Activated T-helper 2 cell treated with anti-CD3 and anti-CD28 coated beads, Interferon-gamma antibody, Interleukin-2, Interleukin-4, amounts not matched to agents 10 μg/mL and 5 μg/mL and 100 μg/mL, durations not matched to agents 14 hours and 24 hours and 36 hours (primary cell): ENCODE measurements at regions not wholly inside any gene's neighbourhood (a gene's known extent, or its start where the extent isn't known, plus 50 kb on each side); places are given as distances from the start of the nearest gene placed in this dataset.
"Not testable (repeated sequence)": the region's sequence is repeated elsewhere in the genome, so short reads cannot be mapped to it uniquely, and the experiment has no call there.

ENCODE experiments used
- DNase-seq: peaks from one replicate; pipeline ENCODE4 v3.0.0; 2021; ENCODE audit warnings: low spot score
- H3K27ac Mint-ChIP-seq: one replicate; pipeline ENCODE4 v1.8.0; 2021; ENCODE audit warnings: mixed read lengths
- H3K27me3 Mint-ChIP-seq: one replicate; pipeline ENCODE4 v1.8.0; 2021; ENCODE audit warnings: low read depth, mixed read lengths
- H3K36me3 Mint-ChIP-seq: one replicate; pipeline ENCODE4 v1.8.0; 2021; ENCODE audit warnings: low read depth, mixed read lengths
- H3K4me1 Mint-ChIP-seq: one replicate; pipeline ENCODE4 v1.8.0; 2021; ENCODE audit warnings: low read depth, mixed read lengths
- H3K4me3 Mint-ChIP-seq: one replicate; pipeline ENCODE4 v1.8.0; 2021; ENCODE audit warnings: low read depth, mild to moderate bottlenecking, moderate library complexity, mixed read lengths
- H3K9me3 Mint-ChIP-seq: one replicate; pipeline ENCODE4 v1.8.0; 2021; ENCODE audit warnings: mixed read lengths
- intact Hi-C: fragments of 100-400 bp; cut with micrococcal nuclease; formaldehyde crosslinking; loops from one replicate; pipeline ENCODE4 v1.15.1; 2023

- no peak overlapping the region for H3K4me3 Mint-ChIP-seq
- DNase-seq, result no peak
- H3K9me3 Mint-ChIP-seq, result no peaks in the 10 kb centered on the region
- H3K36me3 Mint-ChIP-seq, result no peaks in the 10 kb centered on the region
- H3K4me1 Mint-ChIP-seq, result no peaks in the 10 kb centered on the region
- intact Hi-C loops, result no loop called here
- H3K27ac Mint-ChIP-seq, result no peak overlapping the region
- no peaks in the 10 kb centered on the region for H3K27me3 Mint-ChIP-seq
These were observed 194.8 kb downstream of the KIT start for GRCh38 chr4:54852602-54853001.

- H3K36me3 Mint-ChIP-seq, result no peaks in the 10 kb centered on the region
- intact Hi-C loops, result no loop called here
- no peaks in the 10 kb centered on the region for H3K27me3 Mint-ChIP-seq
- H3K27ac Mint-ChIP-seq, result no peak overlapping the region
- DNase-seq, result no peak
- no peaks in the 10 kb centered on the region for H3K4me1 Mint-ChIP-seq
- H3K9me3 Mint-ChIP-seq, result no peaks in the 10 kb centered on the region
- H3K4me3 Mint-ChIP-seq, result no peak overlapping the region
These were observed 194.3 kb downstream of the KIT start for GRCh38 chr4:54852054-54852453.

- H3K27me3 Mint-ChIP-seq, result no peaks in the 10 kb centered on the region
- intact Hi-C loops, result no loop called here
- H3K9me3 Mint-ChIP-seq, result no peaks in the 10 kb centered on the region
- H3K4me3 Mint-ChIP-seq, result no peak overlapping the region
- H3K27ac Mint-ChIP-seq, result no peak overlapping the region
- peaks cover 2% of the 10 kb centered on the region for H3K4me1 Mint-ChIP-seq
- DNase-seq, result no peak
- no peaks in the 10 kb centered on the region for H3K36me3 Mint-ChIP-seq
These were observed 187.2 kb downstream of the KIT start for GRCh38 chr4:54844911-54845310.

GRCh38 chr4:54843946-54844345 lies 186.2 kb downstream of the KIT start:
- Mint-ChIP-seq H3K4me3 (no peak overlapping the region), H3K4me1 (peaks cover 2% of the 10 kb centered on the region), H3K36me3 (no peaks in the 10 kb centered on the region), H3K9me3 (no peaks in the 10 kb centered on the region), H3K27me3 (no peaks in the 10 kb centered on the region), H3K27ac (no peak overlapping the region)
- no peak for DNase-seq
- intact Hi-C loops, result no loop called here

- no peak overlapping the region for H3K4me3 Mint-ChIP-seq
- no peaks in the 10 kb centered on the region for H3K36me3 Mint-ChIP-seq
- no peak for DNase-seq
- no peak overlapping the region for H3K27ac Mint-ChIP-seq
- H3K4me1 Mint-ChIP-seq, result peaks cover 2% of the 10 kb centered on the region
- intact Hi-C loops, result no loop called here
- no peaks in the 10 kb centered on the region for H3K9me3 Mint-ChIP-seq
- no peaks in the 10 kb centered on the region for H3K27me3 Mint-ChIP-seq
These were observed 185.3 kb downstream of the KIT start for GRCh38 chr4:54843106-54843505.

- H3K9me3 Mint-ChIP-seq, result no peaks in the 10 kb centered on the region
- no peak overlapping the region for H3K4me3 Mint-ChIP-seq
These were observed 184.9 kb downstream of the KIT start for GRCh38 chr4:54842656-54843055.

GRCh38 chr4:54842226-54842625 lies 184.5 kb downstream of the KIT start:
- DNase-seq, result no peak
- Mint-ChIP-seq H3K36me3 (no peaks in the 10 kb centered on the region), H3K27me3 (no peaks in the 10 kb centered on the region), H3K9me3 (no peaks in the 10 kb centered on the region), H3K4me3 (no peak overlapping the region), H3K27ac (no peak overlapping the region), H3K4me1 (peaks cover 2% of the 10 kb centered on the region)
- intact Hi-C loops, result no loop called here

More at GRCh38 chr4:54842656-54843055, 184.9 kb downstream of the KIT start:
- DNase-seq, result no peak
- Mint-ChIP-seq H3K36me3 (no peaks in the 10 kb centered on the region), H3K27me3 (no peaks in the 10 kb centered on the region), H3K4me1 (peaks cover 2% of the 10 kb centered on the region), H3K27ac (no peak overlapping the region)
- intact Hi-C loops, result no loop called here

- Mint-ChIP-seq H3K4me3 (no peak overlapping the region), H3K36me3 (no peaks in the 10 kb centered on the region), H3K9me3 (no peaks in the 10 kb centered on the region), H3K27ac (no peak overlapping the region), H3K27me3 (no peaks in the 10 kb centered on the region), H3K4me1 (peaks cover 2% of the 10 kb centered on the region)
- intact Hi-C loops, result no loop called here
- no peak for DNase-seq
These were observed 183.4 kb downstream of the KIT start for GRCh38 chr4:54840992-54841768.

- intact Hi-C loops, result no loop called here
- Mint-ChIP-seq H3K9me3 (no peaks in the 10 kb centered on the region), H3K4me3 (no peak overlapping the region), H3K27me3 (no peaks in the 10 kb centered on the region), H3K36me3 (no peaks in the 10 kb centered on the region), H3K4me1 (peaks cover 2% of the 10 kb centered on the region), H3K27ac (no peak overlapping the region)
- no peak for DNase-seq
These were observed 182.7 kb downstream of the KIT start for GRCh38 chr4:54840430-54840829.

- no peak overlapping the region for H3K27ac Mint-ChIP-seq
- no peak overlapping the region for H3K4me3 Mint-ChIP-seq
- H3K27me3 Mint-ChIP-seq, result no peaks in the 10 kb centered on the region
- no peaks in the 10 kb centered on the region for H3K9me3 Mint-ChIP-seq
- peaks cover 2% of the 10 kb centered on the region for H3K4me1 Mint-ChIP-seq
- DNase-seq, result no peak
- intact Hi-C loops, result no loop called here
- no peaks in the 10 kb centered on the region for H3K36me3 Mint-ChIP-seq
These were observed 180.5 kb downstream of the KIT start for GRCh38 chr4:54838301-54838700.

- Mint-ChIP-seq H3K36me3 (no peaks in the 10 kb centered on the region), H3K4me3 (no peak overlapping the region), H3K9me3 (no peaks in the 10 kb centered on the region), H3K27ac (no peak overlapping the region), H3K27me3 (no peaks in the 10 kb centered on the region), H3K4me1 (peaks cover 2% of the 10 kb centered on the region)
- intact Hi-C loops, result no loop called here
- DNase-seq, result no peak
These were observed 179.9 kb downstream of the KIT start for GRCh38 chr4:54837576-54838140.

GRCh38 chr4:54828361-54828760 lies 170.6 kb downstream of the KIT start:
- H3K4me3 Mint-ChIP-seq, H3K4me1 Mint-ChIP-seq, H3K36me3 Mint-ChIP-seq, DNase-seq, intact Hi-C loops, H3K27me3 Mint-ChIP-seq, H3K27ac Mint-ChIP-seq: not testable (repeated sequence)
- H3K9me3 Mint-ChIP-seq, result peaks cover 20% of the 10 kb centered on the region

GRCh38 chr4:54823616-54824015 lies 165.9 kb downstream of the KIT start:
- intact Hi-C loops, result no loop called here
- H3K4me3 Mint-ChIP-seq, result no peak overlapping the region
- no peaks in the 10 kb centered on the region for H3K27me3 Mint-ChIP-seq
- DNase-seq, result no peak
- no peaks in the 10 kb centered on the region for H3K4me1 Mint-ChIP-seq
- no peak overlapping the region for H3K27ac Mint-ChIP-seq
- H3K36me3 Mint-ChIP-seq, result no peaks in the 10 kb centered on the region
- peaks cover under 1% of the 10 kb centered on the region for H3K9me3 Mint-ChIP-seq
